COLO829 (cell line): ENCODE measurements at regions not wholly inside any gene's neighbourhood (a gene's known extent, or its start where the extent isn't known, plus 50 kb on each side); places are given as distances from the start of the nearest gene placed in this dataset.

Experiments
- DNase-seq: peaks from one replicate; pipeline ENCODE4 v3.0.0; 2012; ENCODE audit warnings: low spot score

GRCh38 chr20:57768519-57768918 is 58.7 kb upstream of the PMEPA1 start:
- DNase-seq: no peak

GRCh38 chr20:57767441-57767840 is 57.6 kb upstream of the PMEPA1 start:
- DNase-seq: no peak

GRCh38 chr20:57763235-57763595 is 53.4 kb upstream of the PMEPA1 start:
- DNase-seq: no peak

GRCh38 chr20:57762531-57763234 is 52.9 kb upstream of the PMEPA1 start:
- no peak for DNase-seq

- DNase-seq: no peak
These were observed 51.6 kb upstream of the PMEPA1 start for GRCh38 chr20:57761413-57761734.

GRCh38 chr20:57760698-57761412 is 51.0 kb upstream of the PMEPA1 start:
- DNase-seq: peak; percentile 16

- no peak for DNase-seq
These were observed 49.9 kb upstream of the PMEPA1 start for GRCh38 chr20:57759724-57760123.
